NCI-H1048 (cell line): ENCODE measurements at regions not wholly inside any gene's neighbourhood (a gene's known extent, or its start where the extent isn't known, plus 50 kb on each side); places are given as distances from the start of the nearest gene placed in this dataset.

Experiments used
- DNase-seq: peaks from one replicate; lab custom pipeline; 2025; lab: John Stamatoyannopoulos, UW

DNA sequence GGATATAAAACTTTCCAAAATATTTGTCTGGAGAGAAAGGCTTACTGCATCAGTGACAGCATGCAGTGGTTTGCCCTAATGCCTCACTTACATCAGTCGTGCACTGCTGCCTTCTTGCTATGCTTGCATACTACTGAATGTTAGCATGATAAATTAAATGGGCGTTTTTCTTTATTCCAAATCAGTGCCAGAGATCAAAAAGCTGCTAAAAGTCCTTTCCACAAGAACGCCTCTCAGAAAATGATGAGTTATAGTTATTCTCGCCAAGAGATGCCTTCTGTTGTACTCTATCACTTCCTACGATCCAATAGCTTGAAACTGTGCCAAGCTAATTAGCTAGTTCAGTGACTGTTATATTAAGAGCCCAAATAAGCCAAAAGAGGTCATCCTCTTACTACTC lies 345.8 kb upstream of the ROBO2 start:
- no peak for DNase-seq

DNA sequence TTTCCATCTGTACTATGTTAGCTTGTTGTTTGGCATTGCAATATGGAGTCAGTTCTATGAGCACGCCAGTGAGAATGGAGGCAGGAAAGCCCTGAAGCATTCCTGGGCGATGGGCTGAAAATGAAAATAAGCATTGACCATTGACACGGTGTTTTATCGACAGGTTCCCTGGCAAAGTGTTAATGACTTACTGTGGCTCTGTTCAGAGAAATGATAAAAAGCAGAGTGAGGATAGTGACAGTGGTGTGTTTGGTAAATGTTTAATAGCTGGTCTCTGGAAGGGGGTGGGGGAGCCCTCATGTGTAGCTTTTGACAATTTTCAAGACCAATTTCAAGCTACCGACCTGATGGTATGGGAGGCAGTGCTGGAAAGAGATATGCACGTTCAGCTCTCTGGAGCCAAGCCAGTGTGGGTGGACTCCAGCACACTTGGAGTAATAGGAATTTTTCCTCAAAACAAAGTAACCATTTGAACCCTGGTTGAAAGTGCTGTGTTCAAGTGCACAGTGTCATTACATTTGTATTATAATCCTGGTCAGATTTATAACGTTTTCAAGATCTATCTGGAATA lies 341.7 kb upstream of the ROBO2 start:
- DNase-seq, result no peak

DNA sequence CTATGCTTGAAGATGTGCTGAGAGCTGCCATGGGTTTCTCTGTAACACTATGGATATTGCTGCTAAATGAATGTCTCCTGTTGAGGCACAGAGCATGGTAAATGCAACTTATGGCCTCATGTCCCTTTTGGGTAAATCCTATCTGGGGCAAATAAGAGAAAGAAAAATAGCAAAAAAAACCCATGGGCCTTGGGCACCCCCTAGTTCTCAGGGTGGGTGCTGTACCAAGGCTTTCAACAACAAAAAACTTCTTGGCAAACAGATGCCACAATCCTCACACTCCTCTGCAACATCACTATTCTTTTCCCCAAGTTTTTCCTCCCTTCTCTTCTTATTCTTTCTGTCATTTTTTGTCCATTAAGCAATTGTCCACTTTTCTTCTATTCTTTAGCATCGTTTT lies 340.1 kb upstream of the ROBO2 start:
- DNase-seq, result no peak

DNA sequence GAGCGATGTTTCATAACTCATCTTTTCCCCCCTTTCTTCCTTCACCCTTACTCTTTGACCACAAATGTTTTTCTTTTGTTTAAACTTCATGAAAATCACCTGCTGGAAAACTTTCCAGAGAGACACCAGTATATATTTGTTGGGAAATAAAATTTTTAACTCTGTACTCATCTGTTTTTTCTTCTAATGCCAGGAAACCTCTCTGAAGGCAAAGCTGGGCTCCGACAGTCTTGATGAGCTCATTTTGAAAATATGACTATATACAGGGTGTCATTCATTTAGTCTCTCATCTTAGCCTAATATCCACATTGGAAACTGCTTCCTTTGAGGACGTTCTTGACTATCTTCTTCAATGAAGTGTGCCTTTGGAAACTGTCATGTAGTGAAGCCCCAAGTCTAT lies 339.6 kb upstream of the ROBO2 start:
- DNase-seq, result no peak

DNA sequence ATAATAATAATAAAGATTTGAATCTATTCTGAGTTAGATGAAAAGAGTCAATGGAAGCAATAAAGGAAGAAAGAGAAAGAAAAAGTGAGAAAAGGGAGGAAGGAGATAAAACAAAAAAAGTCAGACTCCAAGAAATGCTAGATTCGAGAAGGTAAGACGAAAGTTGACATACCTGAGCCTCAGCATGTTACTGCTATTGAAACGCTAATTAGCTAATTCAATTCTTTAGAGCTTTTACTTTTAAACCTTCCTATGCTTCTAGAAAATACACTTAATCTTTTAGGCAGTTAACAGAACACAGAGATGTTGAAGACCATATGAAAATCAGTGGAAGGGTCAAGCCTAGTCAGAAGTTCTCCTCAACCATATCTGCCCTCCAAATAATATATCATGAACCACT lies 337.2 kb upstream of the ROBO2 start:
- no peak for DNase-seq

DNA sequence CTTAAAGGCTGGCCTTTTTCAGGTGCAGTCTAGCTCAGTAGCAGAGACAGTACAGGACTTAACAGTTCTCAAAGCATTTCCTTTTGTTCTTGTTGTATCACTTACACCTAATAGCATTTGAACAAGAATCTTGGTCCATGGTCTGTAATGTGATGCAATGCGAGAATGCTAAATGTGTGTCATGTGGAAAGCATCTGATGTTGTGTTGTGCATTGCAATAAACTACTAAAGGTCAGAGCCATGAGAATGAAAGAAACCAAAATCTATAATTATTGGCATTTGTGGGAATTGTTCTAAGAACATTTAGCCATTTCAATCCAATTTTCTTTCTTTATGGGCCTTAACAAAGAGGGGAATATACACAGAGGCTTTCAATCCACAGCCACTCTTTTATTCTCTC lies 324.5 kb upstream of the ROBO2 start:
- DNase-seq, result no peak

DNA sequence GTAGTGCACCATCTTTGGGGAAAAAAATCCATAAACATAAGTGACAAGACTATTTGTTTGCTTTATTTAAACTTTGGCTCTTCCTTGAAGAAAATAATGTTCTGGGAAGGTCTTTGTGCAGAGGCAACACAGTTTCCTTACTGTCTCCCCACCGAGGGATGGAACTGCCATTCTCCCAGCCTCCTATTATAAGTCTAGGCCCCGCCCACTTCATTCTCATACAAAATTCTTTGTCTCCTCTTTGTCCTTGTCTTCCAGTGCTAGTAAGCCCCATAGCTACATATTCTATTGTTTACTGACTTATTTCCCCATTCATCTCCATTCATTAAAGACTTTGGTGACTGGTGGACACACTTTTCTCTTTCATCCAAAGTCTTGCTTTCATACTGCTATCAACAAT lies 316.5 kb upstream of the ROBO2 start:
- no peak for DNase-seq

DNA sequence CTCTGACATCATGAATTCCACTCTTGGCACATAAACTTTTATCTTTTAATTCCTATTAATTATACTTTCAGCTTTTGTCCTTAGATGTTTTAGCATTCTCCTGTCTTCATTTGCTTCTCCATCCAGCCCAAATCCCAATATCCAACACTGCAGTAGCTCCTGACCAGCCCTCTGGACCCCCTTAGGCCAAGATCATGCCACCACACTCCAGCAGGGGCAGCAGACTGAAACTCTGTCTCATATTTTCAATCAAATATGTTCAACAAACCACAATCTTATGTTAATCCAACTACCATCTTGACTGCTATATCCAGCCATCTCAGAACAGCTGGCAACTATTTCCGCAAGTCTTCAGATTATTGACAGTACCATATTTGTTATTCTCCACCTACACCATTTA lies 315.8 kb upstream of the ROBO2 start:
- DNase-seq, result no peak

DNA sequence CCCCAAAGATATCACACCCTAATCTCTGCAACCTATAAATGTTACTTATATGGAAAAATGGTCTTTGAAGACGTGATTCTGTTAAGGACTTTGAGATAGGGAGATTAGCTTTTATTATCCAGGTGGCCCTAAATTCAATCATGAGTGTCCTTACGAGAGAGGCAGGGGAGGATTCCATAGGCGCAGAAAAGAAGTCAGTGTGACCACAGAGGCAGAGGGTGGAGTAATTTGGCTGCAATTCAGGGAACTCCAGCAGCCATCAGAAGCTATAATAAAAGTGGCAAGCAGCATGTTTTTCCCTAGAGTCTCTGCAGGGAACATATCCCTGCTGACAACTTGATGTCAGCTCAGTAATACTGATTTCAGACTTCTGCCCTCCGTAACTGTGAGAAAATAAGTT lies 315.2 kb upstream of the ROBO2 start:
- DNase-seq, result no peak

DNA sequence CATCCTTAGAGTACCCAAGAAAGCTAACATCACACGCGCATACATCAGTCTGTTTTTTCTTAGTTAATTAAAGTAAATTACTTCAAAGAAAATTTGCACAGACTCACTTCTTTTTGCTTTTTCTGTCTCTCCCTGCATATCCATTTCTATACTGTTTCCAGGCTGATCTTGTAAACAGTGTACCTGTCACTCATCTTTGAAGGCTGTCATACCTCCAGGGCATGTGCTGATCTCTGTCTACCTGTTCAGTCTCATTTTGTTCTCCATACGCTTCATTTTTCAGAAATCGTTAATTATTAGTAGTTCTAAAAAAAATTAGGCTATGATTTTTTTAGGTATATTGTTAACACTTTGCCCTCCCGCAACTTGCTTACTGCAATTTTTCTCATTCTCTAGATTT lies 313.9 kb upstream of the ROBO2 start:
- no peak for DNase-seq

DNA sequence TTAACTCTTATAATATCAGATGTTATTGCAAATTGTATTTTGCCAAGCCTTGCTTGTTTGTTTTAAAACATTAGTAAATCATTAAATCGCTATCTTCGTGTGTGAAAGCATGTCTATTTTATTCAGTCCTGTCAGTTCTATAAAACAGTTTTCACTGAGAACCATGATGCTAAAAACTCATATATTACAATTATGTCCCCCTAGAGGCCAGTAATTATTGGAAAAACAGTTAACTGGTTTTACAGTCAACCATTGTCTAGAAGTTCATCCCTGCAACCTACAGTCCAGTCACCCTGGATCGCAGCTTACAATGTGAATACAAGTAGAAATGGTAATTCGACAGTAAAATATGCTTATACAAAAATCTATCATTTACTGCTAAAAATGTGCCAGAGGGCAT lies 311.5 kb upstream of the ROBO2 start:
- DNase-seq, result no peak

DNA sequence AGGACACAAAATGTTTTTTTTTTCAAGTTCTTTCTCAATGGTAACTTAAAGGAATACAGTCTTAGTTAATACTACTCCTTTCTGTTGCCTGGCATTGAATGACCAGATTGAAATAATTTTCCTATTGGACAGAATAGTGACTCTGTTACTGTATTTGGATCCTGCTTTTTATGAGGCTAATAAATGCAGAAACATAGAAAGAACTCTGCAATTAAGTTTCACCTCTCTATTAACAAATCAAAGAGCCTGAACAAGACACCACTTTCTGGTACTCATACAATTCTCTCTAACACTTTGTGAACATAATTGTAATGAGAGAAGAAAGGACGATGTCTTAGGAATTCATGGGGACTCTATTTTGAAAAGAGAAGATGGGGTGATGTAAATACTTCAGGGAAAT lies 308.4 kb upstream of the ROBO2 start:
- no peak for DNase-seq

DNA sequence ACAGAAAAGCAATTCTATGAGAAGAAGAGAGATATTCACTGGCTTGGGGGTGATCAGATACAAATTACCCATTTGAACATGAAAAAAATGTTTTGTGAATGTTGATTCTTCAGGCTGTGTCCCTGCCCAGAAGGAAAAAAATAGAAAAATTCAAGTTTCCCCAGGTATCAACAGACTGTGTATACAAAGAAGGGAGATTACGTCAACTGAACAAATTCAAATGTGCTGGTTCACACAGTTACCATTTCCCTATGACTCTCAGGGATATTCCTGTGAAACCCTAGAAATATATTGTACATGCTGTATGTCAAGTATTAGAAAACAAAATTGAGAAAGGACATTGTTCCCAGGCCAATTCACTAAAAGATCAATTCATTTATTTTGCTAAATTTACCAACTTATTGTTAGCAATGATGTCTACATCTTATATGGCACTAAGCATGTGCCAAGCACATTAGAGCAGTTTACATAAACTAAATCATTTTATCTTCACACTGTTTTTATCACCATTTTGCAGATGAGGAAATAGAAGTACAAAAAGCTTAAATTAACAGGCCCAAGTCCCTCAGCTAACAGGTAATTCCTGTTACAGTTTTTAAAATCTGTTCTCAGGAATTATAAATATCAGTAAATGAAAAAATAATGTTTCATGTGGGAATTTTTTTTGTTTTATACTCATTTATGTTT lies 306.7 kb upstream of the ROBO2 start:
- no peak for DNase-seq

DNA sequence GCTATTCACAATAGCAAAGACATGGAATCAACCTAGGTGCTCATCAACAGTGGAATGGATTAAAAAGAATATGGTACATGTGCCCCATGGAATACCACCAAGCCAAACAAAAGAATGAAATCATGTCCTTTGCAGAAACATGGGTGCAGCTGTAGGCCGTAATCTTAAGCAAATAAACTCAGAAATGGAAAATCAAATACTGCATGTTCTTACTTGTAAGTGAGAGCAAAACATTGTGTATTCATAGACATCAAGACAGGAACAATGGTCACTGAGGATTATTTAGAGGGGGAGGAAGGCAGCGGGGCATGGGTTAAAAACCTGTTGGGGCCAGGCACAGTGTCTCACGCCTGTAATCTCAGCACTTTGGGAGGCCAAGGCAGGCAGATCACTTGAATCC lies 304.7 kb upstream of the ROBO2 start:
- no peak for DNase-seq

DNA sequence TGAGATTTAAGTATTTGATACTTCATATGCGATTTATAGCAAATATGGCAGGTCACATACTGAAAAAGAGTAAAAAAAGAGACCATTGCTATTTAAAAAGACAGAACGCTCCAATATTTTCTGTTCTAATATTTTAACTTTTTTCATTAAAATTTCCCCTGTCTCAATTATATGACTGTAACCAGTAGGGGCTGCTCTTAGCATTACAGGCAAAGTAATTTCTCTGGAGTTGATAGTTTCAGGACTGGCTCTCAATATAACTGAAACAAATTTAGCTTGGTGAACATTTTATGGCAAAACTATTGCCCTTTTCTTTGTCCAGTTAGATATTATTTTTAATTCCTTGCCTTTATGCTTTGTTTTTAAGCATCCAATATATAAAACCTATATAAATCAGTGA lies 286.3 kb upstream of the ROBO2 start:
- no peak for DNase-seq

DNA sequence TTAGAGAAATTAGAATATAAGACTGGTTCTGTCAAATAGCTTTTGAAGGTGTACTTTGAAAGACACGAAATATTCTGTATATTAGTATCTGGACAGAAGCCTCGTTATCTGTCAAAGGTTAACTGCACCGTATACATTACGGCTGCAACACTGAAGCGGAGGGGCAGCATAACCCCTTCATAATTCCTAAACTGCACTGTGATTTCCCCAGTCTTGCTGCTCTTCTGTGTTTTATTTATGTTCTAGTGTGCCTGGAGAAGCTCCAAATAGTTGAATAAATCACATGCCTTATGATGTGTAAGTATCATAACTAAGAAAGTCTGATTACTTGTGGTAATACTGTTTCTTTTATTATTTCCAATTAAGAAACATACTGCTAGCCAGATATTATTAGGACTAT lies 285.7 kb upstream of the ROBO2 start:
- no peak for DNase-seq

DNA sequence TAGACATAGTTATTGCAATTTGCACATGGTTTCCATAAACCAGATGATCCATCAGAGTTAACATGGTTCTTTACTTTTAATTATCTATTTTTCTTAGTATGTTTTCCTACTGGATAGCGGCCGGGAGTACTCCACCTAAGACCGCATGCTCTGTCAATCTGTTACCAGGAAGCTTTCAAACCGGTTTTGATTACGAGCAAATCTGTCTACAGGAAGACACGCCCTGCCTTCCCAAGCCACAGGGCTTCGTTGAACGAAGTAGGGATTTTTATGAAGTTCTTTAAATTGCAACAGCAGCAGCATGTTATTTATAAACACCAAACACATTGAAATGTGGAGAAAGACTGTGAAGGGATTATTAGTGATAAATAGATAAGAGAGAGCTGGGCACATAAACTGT lies 283.3 kb upstream of the ROBO2 start:
- no peak for DNase-seq

DNA sequence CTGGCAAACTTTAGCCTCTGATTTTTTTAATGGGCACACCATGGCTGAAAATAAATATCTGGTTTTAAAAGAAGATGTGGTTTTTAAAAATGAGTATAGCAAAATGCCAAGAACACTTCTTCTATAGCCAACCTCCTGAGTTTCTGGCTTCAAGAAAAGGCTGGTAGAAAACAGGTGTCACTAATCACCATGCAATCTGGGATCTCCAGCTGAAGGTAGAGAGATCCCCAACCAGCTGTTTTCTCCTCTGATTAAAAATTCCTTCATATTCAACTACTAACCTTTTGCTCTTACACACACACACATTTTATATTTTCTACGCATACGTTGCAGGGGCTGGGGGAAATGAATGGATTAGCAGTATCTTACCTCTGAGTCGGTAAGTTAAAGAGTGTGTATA lies 279.6 kb upstream of the ROBO2 start:
- DNase-seq, result no peak

DNA sequence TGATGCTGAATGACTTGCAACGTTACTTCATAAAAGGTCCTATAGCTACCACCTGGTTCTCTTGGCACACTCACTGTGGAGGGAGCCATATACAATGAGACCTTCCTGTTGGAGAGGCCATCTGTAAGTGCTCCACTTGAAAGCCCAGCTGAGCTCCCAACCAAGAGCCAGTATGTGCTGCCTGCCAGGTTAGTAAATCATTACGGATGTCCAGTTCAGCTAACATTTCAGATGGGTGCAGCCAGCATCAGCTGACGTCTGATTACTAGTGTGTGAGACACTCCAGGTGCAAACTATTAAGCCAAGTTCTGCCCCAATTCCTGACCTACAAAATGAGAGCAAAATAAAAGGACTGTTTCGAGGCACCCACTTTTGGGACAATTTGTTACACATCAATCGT lies 274.4 kb upstream of the ROBO2 start:
- DNase-seq, result no peak

DNA sequence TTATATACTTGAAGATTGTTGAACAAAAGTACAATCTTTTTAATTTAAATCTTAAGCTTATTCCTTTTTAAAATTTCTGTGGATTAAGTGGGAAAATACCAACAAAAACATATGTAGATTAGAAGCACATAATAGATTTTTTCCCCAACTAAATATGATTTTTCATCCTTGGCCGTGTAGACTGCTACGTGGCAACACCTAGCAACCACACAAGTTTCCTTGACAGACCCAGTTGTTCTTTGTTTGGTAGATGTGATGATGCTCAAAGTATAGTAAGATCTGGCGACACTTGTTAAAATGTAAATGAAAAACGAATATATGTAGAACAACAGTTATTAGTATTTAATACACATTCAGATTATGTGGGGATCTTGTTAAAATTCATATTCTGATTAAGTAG lies 271.0 kb upstream of the ROBO2 start:
- no peak for DNase-seq

DNA sequence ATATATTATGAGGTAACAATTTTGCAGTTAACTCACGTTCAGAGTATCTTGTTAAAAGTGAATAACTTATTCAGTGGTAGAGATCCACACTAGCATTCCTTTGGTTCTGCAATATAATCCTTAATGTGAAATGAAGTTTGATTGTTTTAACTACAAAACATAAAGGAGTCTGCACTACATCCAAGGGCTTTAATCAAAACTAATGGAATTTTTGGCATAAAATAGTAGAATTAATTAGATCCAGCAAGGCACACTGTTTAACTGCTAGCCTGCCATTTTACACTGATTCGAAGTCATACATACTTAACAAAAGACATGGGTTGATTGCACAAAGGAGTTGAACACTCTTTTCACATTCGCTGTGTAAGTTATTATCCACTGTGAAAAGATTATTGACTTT lies 263.0 kb upstream of the ROBO2 start:
- no peak for DNase-seq

DNA sequence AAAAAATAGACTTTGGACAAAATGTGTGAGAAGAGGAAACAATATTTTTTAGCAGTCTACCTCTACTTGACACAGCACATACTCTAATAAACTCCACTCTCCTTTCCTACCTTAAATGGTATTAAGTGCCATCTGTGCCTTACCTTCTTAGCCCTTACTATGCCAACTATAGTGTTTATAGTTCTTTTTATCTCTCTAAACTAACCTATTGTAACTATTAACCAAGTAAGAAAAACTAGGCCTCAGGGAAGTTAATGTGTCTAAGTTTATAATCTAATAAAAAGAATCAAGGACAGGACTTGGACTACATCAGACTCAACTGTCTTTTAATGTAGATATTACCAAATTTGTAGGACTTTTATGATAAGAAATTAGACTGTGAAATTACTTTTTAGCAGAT lies 251.7 kb upstream of the ROBO2 start:
- no peak for DNase-seq

DNA sequence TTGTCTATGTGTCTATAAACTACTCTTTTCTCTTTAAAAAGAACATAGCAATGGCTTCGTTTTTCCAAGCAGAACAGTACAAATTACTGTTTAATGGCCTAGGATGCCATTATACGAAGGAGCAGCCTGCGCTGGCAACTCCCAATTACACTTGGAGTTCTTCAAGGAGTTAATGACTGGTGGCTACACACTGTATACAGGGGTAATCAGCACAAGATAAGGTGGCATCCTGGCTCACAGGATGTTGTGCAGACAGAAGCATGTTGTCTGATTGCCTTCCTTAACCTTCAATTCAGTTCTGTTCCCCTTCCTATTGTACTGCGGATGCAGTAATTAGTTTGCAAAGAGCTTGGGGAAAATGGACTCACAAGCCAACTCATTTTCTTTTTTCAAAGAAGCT lies 250.7 kb upstream of the ROBO2 start:
- DNase-seq, result no peak

DNA sequence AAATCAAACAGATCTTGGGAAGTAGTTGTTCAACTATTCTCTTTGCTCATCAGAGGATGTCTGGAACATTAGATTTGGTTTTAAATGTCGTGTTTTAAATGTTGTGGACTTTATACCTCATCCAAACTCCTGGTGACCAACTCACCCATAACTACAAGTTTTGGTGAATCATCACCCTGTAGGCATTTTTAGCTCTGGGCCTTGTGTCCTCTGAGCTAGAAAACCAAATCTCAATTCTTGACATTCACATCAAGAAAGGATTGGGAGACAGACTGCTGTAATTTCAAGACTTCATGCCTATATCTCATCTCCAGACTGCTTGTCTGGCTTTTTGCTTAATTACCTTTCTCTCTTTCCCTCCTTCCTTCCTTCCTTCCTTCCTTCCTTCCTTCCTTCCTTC lies 228.5 kb upstream of the ROBO2 start:
- DNase-seq, result no peak
